WTC11 (cell line): ENCODE measurements at regions not wholly inside any gene's neighbourhood (a gene's known extent, or its start where the extent isn't known, plus 50 kb on each side); places are given as distances from the start of the nearest gene placed in this dataset.

Experiments
- CBFB ChIP-seq: sonication (generic); formaldehyde crosslinking; IDR thresholded peaks from 2 replicates; pipeline ENCODE4 v1.8.1; 2022; ENCODE audit warnings: mild to moderate bottlenecking, low read depth, missing genetic modification reagents
- CREB1 ChIP-seq: sonication (generic); formaldehyde crosslinking; IDR thresholded peaks from 2 replicates; pipeline ENCODE4 v1.8.0; 2023; ENCODE audit warnings: mild to moderate bottlenecking, missing genetic modification reagents
- IRF2 ChIP-seq: sonication (generic); formaldehyde crosslinking; IDR thresholded peaks from 2 replicates; pipeline ENCODE4 v1.8.0; 2022; ENCODE audit warnings: low read depth, missing genetic modification reagents, borderline replicate concordance
- KAT7 ChIP-seq: sonication (generic); formaldehyde crosslinking; IDR thresholded peaks from 2 replicates; pipeline ENCODE4 v1.8.1; 2023; ENCODE audit warnings: missing genetic modification reagents, mild to moderate bottlenecking, borderline replicate concordance
- ZNF121 ChIP-seq: sonication (generic); formaldehyde crosslinking; IDR thresholded peaks from 2 replicates; pipeline ENCODE4 v1.8.0; 2023; ENCODE audit warnings: missing genetic modification reagents
- ZNF416 ChIP-seq: fragments of 250-450 bp; sonication (Bioruptor Pico); IDR thresholded peaks from 2 replicates; pipeline ENCODE4 v1.9.0; 2021; ENCODE audit warnings: mild to moderate bottlenecking, inconsistent platforms
- TF ChIP-seq, protein P1 (sequence below): fragments of 200-600 bp; IDR thresholded peaks from 2 replicates; pipeline ENCODE4 v1.8.0; 2022; ENCODE audit warnings: antibody characterized with exemption
- TF ChIP-seq, protein P2 (sequence below): sonication (generic); formaldehyde crosslinking; IDR thresholded peaks from 2 replicates; pipeline ENCODE4 v1.8.0; 2022; ENCODE audit warnings: mild to moderate bottlenecking, missing genetic modification reagents
- TF ChIP-seq, protein P3 (sequence below): fragments of 250-450 bp; sonication (Bioruptor Pico); IDR thresholded peaks from 2 replicates; pipeline ENCODE4 v1.9.0; 2021; ENCODE audit warnings: mild to moderate bottlenecking
- TF ChIP-seq, protein P4 (sequence below): sonication (generic); formaldehyde crosslinking; IDR thresholded peaks from 2 replicates; pipeline ENCODE4 v1.8.1; 2023; ENCODE audit warnings: mild to moderate bottlenecking, missing genetic modification reagents, borderline replicate concordance
- TF ChIP-seq, protein P5 (sequence below): sonication (generic); formaldehyde crosslinking; IDR thresholded peaks from 2 replicates; pipeline ENCODE4 v1.8.1; 2023; ENCODE audit warnings: mild to moderate bottlenecking, missing genetic modification reagents, moderate library complexity

DNA sequence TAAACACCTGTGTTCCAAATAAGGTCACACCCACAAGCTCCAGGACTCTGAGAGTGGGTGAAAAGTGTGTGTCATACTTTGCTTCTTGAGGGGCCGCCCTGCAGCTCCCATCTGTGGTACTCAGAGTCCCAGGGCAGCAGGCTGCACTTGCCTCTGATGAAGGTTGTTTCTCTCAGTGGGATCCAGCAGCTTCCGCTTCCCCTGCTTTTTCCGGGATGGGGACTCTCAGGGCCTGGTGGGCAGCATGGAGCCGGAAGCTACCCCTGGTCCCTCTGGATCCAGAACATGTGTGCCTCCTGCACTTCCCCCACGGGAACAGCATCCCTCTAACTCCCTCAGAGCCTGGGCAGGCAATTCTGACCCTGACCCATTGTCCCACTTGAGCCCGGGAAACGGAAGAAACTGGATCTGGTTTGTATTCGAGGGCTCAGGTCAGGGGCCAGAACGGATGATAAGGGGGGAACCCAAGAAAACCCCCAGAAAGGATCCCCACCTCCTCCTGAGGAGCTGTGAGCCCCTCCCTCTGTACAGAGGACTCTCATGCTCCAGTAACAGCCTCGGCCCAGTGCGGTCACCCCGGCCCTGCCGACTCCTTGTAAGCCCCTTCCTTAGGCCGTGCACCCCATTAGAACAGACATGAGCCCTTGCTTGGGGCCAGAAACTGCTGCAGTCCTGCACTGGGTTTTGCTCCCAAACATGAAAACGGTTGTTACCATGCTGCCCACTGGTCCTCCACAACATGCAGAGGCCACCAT is 189.5 kb upstream of the C1orf174 start:
- TF ChIP-seq, protein P1, sequence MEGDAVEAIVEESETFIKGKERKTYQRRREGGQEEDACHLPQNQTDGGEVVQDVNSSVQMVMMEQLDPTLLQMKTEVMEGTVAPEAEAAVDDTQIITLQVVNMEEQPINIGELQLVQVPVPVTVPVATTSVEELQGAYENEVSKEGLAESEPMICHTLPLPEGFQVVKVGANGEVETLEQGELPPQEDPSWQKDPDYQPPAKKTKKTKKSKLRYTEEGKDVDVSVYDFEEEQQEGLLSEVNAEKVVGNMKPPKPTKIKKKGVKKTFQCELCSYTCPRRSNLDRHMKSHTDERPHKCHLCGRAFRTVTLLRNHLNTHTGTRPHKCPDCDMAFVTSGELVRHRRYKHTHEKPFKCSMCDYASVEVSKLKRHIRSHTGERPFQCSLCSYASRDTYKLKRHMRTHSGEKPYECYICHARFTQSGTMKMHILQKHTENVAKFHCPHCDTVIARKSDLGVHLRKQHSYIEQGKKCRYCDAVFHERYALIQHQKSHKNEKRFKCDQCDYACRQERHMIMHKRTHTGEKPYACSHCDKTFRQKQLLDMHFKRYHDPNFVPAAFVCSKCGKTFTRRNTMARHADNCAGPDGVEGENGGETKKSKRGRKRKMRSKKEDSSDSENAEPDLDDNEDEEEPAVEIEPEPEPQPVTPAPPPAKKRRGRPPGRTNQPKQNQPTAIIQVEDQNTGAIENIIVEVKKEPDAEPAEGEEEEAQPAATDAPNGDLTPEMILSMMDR = no peak
- no peak for TF ChIP-seq ZNF121 (CRISPR knock-in tag)
- no peak for TF ChIP-seq ZNF416 (CRISPR knock-in tag)
- TF ChIP-seq, protein P2, sequence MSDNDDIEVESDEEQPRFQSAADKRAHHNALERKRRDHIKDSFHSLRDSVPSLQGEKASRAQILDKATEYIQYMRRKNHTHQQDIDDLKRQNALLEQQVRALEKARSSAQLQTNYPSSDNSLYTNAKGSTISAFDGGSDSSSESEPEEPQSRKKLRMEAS (CRISPR knock-in tag) = no peak
- no peak for TF ChIP-seq IRF2 (CRISPR knock-in tag)
- TF ChIP-seq, protein P3, sequence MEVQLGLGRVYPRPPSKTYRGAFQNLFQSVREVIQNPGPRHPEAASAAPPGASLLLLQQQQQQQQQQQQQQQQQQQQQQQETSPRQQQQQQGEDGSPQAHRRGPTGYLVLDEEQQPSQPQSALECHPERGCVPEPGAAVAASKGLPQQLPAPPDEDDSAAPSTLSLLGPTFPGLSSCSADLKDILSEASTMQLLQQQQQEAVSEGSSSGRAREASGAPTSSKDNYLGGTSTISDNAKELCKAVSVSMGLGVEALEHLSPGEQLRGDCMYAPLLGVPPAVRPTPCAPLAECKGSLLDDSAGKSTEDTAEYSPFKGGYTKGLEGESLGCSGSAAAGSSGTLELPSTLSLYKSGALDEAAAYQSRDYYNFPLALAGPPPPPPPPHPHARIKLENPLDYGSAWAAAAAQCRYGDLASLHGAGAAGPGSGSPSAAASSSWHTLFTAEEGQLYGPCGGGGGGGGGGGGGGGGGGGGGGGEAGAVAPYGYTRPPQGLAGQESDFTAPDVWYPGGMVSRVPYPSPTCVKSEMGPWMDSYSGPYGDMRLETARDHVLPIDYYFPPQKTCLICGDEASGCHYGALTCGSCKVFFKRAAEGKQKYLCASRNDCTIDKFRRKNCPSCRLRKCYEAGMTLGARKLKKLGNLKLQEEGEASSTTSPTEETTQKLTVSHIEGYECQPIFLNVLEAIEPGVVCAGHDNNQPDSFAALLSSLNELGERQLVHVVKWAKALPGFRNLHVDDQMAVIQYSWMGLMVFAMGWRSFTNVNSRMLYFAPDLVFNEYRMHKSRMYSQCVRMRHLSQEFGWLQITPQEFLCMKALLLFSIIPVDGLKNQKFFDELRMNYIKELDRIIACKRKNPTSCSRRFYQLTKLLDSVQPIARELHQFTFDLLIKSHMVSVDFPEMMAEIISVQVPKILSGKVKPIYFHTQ (CRISPR knock-in tag) = no peak
- TF ChIP-seq, protein P4, sequence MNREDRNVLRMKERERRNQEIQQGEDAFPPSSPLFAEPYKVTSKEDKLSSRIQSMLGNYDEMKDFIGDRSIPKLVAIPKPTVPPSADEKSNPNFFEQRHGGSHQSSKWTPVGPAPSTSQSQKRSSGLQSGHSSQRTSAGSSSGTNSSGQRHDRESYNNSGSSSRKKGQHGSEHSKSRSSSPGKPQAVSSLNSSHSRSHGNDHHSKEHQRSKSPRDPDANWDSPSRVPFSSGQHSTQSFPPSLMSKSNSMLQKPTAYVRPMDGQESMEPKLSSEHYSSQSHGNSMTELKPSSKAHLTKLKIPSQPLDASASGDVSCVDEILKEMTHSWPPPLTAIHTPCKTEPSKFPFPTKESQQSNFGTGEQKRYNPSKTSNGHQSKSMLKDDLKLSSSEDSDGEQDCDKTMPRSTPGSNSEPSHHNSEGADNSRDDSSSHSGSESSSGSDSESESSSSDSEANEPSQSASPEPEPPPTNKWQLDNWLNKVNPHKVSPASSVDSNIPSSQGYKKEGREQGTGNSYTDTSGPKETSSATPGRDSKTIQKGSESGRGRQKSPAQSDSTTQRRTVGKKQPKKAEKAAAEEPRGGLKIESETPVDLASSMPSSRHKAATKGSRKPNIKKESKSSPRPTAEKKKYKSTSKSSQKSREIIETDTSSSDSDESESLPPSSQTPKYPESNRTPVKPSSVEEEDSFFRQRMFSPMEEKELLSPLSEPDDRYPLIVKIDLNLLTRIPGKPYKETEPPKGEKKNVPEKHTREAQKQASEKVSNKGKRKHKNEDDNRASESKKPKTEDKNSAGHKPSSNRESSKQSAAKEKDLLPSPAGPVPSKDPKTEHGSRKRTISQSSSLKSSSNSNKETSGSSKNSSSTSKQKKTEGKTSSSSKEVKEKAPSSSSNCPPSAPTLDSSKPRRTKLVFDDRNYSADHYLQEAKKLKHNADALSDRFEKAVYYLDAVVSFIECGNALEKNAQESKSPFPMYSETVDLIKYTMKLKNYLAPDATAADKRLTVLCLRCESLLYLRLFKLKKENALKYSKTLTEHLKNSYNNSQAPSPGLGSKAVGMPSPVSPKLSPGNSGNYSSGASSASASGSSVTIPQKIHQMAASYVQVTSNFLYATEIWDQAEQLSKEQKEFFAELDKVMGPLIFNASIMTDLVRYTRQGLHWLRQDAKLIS (CRISPR knock-in tag) = no peak
- TF ChIP-seq CREB1 (CRISPR knock-in tag) = no peak
- no peak for TF ChIP-seq CBFB (CRISPR knock-in tag)
- no peak for TF ChIP-seq KAT7 (CRISPR knock-in tag)
- TF ChIP-seq, protein P5, sequence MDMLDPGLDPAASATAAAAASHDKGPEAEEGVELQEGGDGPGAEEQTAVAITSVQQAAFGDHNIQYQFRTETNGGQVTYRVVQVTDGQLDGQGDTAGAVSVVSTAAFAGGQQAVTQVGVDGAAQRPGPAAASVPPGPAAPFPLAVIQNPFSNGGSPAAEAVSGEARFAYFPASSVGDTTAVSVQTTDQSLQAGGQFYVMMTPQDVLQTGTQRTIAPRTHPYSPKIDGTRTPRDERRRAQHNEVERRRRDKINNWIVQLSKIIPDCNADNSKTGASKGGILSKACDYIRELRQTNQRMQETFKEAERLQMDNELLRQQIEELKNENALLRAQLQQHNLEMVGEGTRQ (CRISPR knock-in tag) = no peak
